ENCODE measurements at regions not wholly inside any gene's neighbourhood (a gene's known extent, or its start where the extent isn't known, plus 50 kb on each side); places are given as distances from the start of the nearest gene placed in this dataset.

DNA sequence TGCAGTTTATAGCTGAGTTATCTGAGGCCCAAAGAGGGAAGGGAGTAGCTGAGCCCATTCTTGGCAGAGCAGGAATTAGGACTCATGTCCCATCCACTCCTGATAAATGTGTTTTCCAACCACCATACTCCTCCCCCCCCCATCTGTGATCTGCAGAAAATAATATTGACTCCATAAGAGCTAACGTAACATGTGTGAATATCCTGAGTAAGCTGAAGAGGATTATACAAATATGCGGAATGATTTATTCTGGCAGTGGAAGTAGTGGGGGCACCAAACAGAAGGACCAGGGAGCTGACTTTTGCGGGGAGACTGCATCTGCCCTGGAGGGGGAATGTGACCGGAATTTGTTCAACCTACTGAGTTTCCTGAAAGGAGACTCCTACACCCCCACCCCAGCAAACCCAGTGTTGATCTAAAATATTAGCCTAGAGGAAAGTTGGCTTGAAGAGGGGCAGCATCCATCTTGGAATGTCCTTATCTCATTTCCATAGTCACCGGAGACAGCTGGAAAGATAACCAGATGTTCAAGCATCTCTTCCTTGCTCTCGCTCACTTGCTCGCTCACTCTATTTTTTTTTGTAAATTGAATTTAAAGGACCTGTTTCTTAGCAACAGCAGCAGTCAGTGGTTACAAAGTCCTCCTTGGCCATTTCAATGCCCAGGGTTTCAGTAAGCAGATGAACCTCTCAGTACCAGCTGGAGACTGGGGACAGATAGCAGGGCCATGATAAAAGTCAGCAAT lies 114.7 kb downstream of the RPS24 start:
- Histone ChIP-seq H3K4me1 (no peaks in the 10 kb centered on the region), H3K36me3 (no peaks in the 10 kb centered on the region), H3K9me3 (no peaks in the 10 kb centered on the region), H3K27me3 (peaks cover 0 to 4% (median 0%) of the 10 kb centered on the region in 7 donors), H3K27ac (no peak overlapping the region), H3K4me3 (no peak overlapping the region)
- DNase-seq (no peak), ATAC-seq (no peak)
- 57 to 71% methylated on average over 7 of the region's 7 CpGs for WGBS, 2 donors
- intact Hi-C loops (cut with DNase I) = no loop called here
- TF ChIP-seq, protein P1, sequence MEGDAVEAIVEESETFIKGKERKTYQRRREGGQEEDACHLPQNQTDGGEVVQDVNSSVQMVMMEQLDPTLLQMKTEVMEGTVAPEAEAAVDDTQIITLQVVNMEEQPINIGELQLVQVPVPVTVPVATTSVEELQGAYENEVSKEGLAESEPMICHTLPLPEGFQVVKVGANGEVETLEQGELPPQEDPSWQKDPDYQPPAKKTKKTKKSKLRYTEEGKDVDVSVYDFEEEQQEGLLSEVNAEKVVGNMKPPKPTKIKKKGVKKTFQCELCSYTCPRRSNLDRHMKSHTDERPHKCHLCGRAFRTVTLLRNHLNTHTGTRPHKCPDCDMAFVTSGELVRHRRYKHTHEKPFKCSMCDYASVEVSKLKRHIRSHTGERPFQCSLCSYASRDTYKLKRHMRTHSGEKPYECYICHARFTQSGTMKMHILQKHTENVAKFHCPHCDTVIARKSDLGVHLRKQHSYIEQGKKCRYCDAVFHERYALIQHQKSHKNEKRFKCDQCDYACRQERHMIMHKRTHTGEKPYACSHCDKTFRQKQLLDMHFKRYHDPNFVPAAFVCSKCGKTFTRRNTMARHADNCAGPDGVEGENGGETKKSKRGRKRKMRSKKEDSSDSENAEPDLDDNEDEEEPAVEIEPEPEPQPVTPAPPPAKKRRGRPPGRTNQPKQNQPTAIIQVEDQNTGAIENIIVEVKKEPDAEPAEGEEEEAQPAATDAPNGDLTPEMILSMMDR (IDR thresholded peaks at IDR 0.05) = no peak

DNA sequence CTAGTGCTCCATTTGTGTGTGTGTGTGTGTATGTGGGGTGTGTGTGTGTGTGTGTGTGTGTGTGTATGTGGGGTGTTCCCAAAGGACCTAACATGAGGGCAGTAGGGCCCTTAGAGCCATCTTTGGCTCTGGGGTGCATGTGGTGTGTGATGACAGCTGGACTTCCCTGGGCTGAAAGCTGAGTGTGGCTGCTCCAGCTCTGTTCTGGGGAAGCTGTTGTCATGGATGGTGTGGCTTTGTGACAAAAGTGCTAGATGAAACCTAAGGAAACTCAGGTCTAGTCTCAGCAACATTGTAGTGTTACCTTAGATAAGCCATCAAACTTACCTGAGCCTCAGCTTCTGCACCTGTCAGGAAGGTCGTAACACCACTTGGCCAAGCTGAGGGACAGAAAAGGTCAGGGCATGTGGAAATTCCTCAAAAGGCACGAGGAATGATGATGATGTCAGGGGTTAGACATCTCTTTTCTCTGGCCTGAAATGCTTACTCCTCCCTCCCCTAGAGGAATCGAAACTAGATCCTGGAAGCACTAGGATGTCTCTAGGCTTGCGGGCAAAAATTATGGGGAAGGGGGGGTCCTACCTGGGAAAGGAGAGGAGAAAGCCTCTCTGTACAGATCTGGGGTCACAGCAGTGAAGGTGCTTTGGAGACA lies 115.4 kb downstream of the RPS24 start:
- H3K27me3 ChIP-seq = peaks cover 0 to 4% (median 0%) of the 10 kb centered on the region in 7 donors
- ATAC-seq (no peak), DNase-seq (no peak)
- H3K27ac ChIP-seq = no peak overlapping the region
- H3K9me3 ChIP-seq = no peaks in the 10 kb centered on the region
- no peaks in the 10 kb centered on the region for H3K4me1 ChIP-seq
- 44 to 51% methylated on average over 4 of the region's 4 CpGs for WGBS, 2 donors
- intact Hi-C loops (cut with DNase I) = no loop called here
- TF ChIP-seq, protein P1 (IDR thresholded peaks at IDR 0.05) = no peak
- no peaks in the 10 kb centered on the region for H3K36me3 ChIP-seq
- H3K4me3 ChIP-seq = no peak overlapping the region

DNA sequence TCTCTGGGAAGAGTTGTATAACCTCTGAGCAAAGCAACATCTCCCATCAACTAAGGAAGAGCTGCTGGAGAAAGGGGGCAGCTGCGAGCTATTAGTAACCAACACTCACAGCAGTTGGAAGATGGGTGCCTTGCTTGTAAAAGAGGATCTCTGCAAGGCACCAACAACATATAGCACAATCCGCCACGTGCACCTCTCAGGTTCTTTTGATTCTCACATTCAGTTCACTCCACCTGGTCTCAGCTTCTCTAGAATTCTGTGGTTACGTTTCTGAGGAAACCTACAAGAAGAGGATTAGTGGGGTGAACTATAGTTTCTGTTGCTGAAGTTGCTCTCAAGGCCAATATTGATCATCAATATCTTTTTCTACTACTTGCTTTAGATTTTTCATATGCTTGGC lies 117.1 kb downstream of the RPS24 start:
- TF ChIP-seq, protein P1 (IDR thresholded peaks at IDR 0.05) = no peak
- no peak for ATAC-seq
- Histone ChIP-seq H3K4me3 (no peak overlapping the region), H3K36me3 (no peaks in the 10 kb centered on the region), H3K9me3 (no peaks in the 10 kb centered on the region), H3K27ac (no peak overlapping the region), H3K27me3 (peaks cover 0 to 4% (median 0%) of the 10 kb centered on the region in 7 donors), H3K4me1 (no peaks in the 10 kb centered on the region)
- no peak for DNase-seq
- intact Hi-C loops (cut with DNase I) = no loop called here
- 91 to 92% methylated on average over 4 of the region's 4 CpGs for WGBS, 2 donors

DNA sequence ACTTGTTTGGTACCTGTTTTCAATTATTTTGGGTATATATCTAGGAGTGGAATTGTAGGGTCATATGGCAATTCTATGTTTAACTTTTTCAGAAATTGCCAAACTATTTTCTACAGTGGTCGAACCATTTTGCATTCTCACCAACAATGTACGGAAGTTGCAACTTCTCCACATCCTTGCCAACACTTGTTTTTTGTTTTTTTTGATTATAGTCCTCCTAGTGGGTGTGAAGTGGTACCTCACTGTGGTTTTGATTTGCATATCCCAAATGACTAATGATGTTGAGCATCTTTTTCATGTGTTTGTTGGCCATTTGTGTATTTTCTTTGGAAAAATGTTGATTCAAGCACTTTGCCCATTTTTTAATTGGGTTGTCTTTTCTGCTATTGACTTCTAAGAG lies 122.1 kb downstream of the RPS24 start:
- ATAC-seq (no peak), DNase-seq (no peak)
- TF ChIP-seq, protein P1 (IDR thresholded peaks at IDR 0.05) = no peak
- H3K4me1 ChIP-seq = no peaks in the 10 kb centered on the region
- intact Hi-C loops (cut with DNase I) = no loop called here
- H3K36me3 ChIP-seq = no peaks in the 10 kb centered on the region
- peaks cover 0 to 6% (median 0%) of the 10 kb centered on the region in 7 donors for H3K27me3 ChIP-seq
- 86 to 92% methylated on average over 2 of the region's 2 CpGs for WGBS, 2 donors
- no peaks in the 10 kb centered on the region for H3K9me3 ChIP-seq
- H3K4me3 ChIP-seq = no peak overlapping the region
- no peak overlapping the region for H3K27ac ChIP-seq
